Endothelial cell of umbilical vein (primary cell): ENCODE measurements at regions not wholly inside any gene's neighbourhood (a gene's known extent, or its start where the extent isn't known, plus 50 kb on each side); places are given as distances from the start of the nearest gene placed in this dataset.
A peak's percentile ranks its signal among the peaks of the same experiment; 100 is the strongest.

Experiments used
- BruUV-seq: library from RNA; stranded (reverse); fragments of 400-500 nt; replicated peaks from 2 replicates; lab custom pipeline; 2021; lab: Mats Ljungman, UMichigan
- CTCF ChIA-PET: fragments of 300-600, 350-600 bp; sonication (Branson Sonifier 250); formaldehyde crosslinking; loops from one replicate; lab custom pipeline; 2021; ENCODE audit warnings: antibody characterized with exemption, inconsistent platforms; lab: Charles Lee
- POLR2A ChIA-PET: fragments of 300-600, 350-600 bp; sonication (Branson Sonifier 250); formaldehyde crosslinking; loops from one replicate; lab custom pipeline; 2021; ENCODE audit warnings: antibody characterized with exemption, inconsistent platforms; lab: Charles Lee
- DNase-seq: peaks from one replicate; pipeline ENCODE4 v3.0.0-alpha.2; 2011; ENCODE audit warnings: low read depth, low spot score
- FAIRE-seq: peaks from 2 replicates; lab custom pipeline; 2011; peaks lifted over from hg19 to GRCh38; lab: Jason Lieb, UNC
- H2AFZ ChIP-seq: 2 replicates; pipeline ENCODE4 v1.6.0; 2012; ENCODE audit warnings: low read depth, low read length, control low read depth, inconsistent platforms
- H3K27ac ChIP-seq: 2 replicates; pipeline ENCODE4 v1.5.1; 2011; ENCODE audit warnings: low read depth, mild to moderate bottlenecking, control low read depth, low read length, moderate library complexity; ENCODE audit not compliant: insufficient read depth
- H3K27me3 ChIP-seq, 2 experiments: 2 replicates each; pipeline versions ENCODE4 v1.6.0 to v1.6.1; 2011; ENCODE audit warnings: low read length in 2 of 2, mixed read lengths in 1 of 2; ENCODE audit not compliant: control insufficient read depth in 2 of 2, insufficient read depth in 2 of 2
- H3K36me3 ChIP-seq, 2 experiments: 2 replicates in 1 of 2; 3 replicates in 1 of 2; pipeline ENCODE4 v1.5.1; 2011; ENCODE audit warnings: low read length in 2 of 2, mild to moderate bottlenecking in 1 of 2, moderate library complexity in 1 of 2; ENCODE audit not compliant: control insufficient read depth in 2 of 2, insufficient read depth in 2 of 2; ENCODE audit errors: extremely low read depth in 1 of 2
- H3K4me1 ChIP-seq: 3 replicates; pipeline ENCODE4 v1.5.1; 2011; ENCODE audit warnings: mild to moderate bottlenecking, low read length; ENCODE audit not compliant: control insufficient read depth, insufficient read depth; ENCODE audit errors: extremely low read depth
- H3K4me2 ChIP-seq: 2 replicates; pipeline ENCODE4 v1.6.1; 2011; ENCODE audit warnings: low read length, control low read depth, mixed read lengths; ENCODE audit not compliant: insufficient read depth
- H3K4me3 ChIP-seq, 3 experiments: fragments of 200-600 bp in 1 of 3; sonication (generic), shearing (Covaris generic) in 1 of 3; replicated peaks in 1 of 3; 2 replicates each; pipeline ENCODE4 v1.5.1; 2011 to 2016; ENCODE audit warnings: control low read depth in 3 of 3, low read length in 3 of 3, mild to moderate bottlenecking in 2 of 3, inconsistent platforms in 1 of 3, low read depth in 1 of 3, moderate library complexity in 1 of 3; ENCODE audit not compliant: insufficient read depth in 1 of 3
- H3K79me2 ChIP-seq: 2 replicates; pipeline ENCODE4 v1.6.0; 2012; ENCODE audit warnings: low read length, inconsistent platforms; ENCODE audit not compliant: control insufficient read depth, insufficient read depth
- H3K9ac ChIP-seq: replicated peaks from 2 replicates; pipeline ENCODE3; 2011; ENCODE audit warnings: low read length, control low read depth; ENCODE audit not compliant: insufficient read depth; ENCODE audit errors: extremely low read depth
- H3K9me1 ChIP-seq: replicated peaks from 3 replicates; pipeline ENCODE4 v1.6.0; 2011; ENCODE audit warnings: mild to moderate bottlenecking, low read length; ENCODE audit not compliant: control insufficient read depth, insufficient read depth; ENCODE audit errors: extremely low read depth
- H3K9me3 ChIP-seq: replicated peaks from 2 replicates; pipeline ENCODE4 v1.5.1; 2012; ENCODE audit warnings: low read length, inconsistent platforms; ENCODE audit not compliant: control insufficient read depth, insufficient read depth
- H4K20me1 ChIP-seq: replicated peaks from 2 replicates; pipeline ENCODE3; 2011; ENCODE audit warnings: mild to moderate bottlenecking, low read length; ENCODE audit not compliant: control insufficient read depth, insufficient read depth; ENCODE audit errors: extremely low read depth
- EZH2 ChIP-seq: IDR thresholded peaks from 2 replicates; pipeline ENCODE4 v1.6.1; 2012; ENCODE audit warnings: borderline replicate concordance, low read depth, mild to moderate bottlenecking, moderate library complexity, low read length, inconsistent platforms; ENCODE audit not compliant: severe bottlenecking
- FOS ChIP-seq: IDR thresholded peaks from 2 replicates; pipeline ENCODE4 v1.6.1; 2011; ENCODE audit warnings: mild to moderate bottlenecking, low read length, moderate library complexity, borderline replicate concordance; ENCODE audit not compliant: insufficient read depth
- GATA2 ChIP-seq: IDR thresholded peaks from 2 replicates; pipeline ENCODE4 v1.7.0; 2011; ENCODE audit warnings: low read depth, mild to moderate bottlenecking, moderate library complexity, mixed read lengths, low read length; ENCODE audit not compliant: insufficient read length, insufficient read depth
- JUN ChIP-seq: IDR thresholded peaks from 2 replicates; pipeline ENCODE4 v1.6.1; 2011; ENCODE audit warnings: borderline replicate concordance, low read depth; ENCODE audit not compliant: insufficient read length, insufficient read depth
- MYC ChIP-seq: IDR thresholded peaks from one replicate; pipeline ENCODE4 v1.6.1; 2011; ENCODE audit warnings: mild to moderate bottlenecking, low read depth, low read length
- POLR2A ChIP-seq: IDR thresholded peaks from 2 replicates; pipeline ENCODE4 v1.6.1; 2012; ENCODE audit warnings: low read depth, mild to moderate bottlenecking, control low read depth, low read length
- POLR2AphosphoS5 ChIP-seq: IDR thresholded peaks from 2 replicates; pipeline ENCODE4 v1.6.1; 2012; ENCODE audit warnings: low read depth, mild to moderate bottlenecking, control low read depth, low read length, moderate library complexity; ENCODE audit not compliant: insufficient read depth
- dilution Hi-C: fragments of 300-500 bp; cut with MboI; formaldehyde crosslinking; loops from one replicate; pipeline ENCODE4 v1.15.0; 2019; ENCODE audit warnings: low sequenced_read_pairs; ENCODE audit not compliant: extremely low pct_ligation_motif_present
- intact Hi-C: fragments of 100-400 bp; cut with micrococcal nuclease; formaldehyde crosslinking; loops from one replicate; pipeline ENCODE4 v1.10.0; 2022
- TF ChIP-seq, protein P1 (sequence below), 2 donors: IDR thresholded peaks; 1 replicate in 1 of 2; 2 replicates in 1 of 2; pipeline ENCODE4 v1.5.1; 2011; ENCODE audit warnings: low read length in 2 of 2, mild to moderate bottlenecking in 2 of 2, moderate library complexity in 2 of 2, control low read depth in 1 of 2, inconsistent platforms in 1 of 2, low read depth in 1 of 2; ENCODE audit not compliant: insufficient read depth in 1 of 2; ENCODE audit errors: extremely low read depth in 1 of 2
- TF ChIP-seq, protein P2 (sequence below): IDR thresholded peaks from 2 replicates; pipeline ENCODE4 v1.6.1; 2011; ENCODE audit not compliant: insufficient read depth, insufficient read length

DNA sequence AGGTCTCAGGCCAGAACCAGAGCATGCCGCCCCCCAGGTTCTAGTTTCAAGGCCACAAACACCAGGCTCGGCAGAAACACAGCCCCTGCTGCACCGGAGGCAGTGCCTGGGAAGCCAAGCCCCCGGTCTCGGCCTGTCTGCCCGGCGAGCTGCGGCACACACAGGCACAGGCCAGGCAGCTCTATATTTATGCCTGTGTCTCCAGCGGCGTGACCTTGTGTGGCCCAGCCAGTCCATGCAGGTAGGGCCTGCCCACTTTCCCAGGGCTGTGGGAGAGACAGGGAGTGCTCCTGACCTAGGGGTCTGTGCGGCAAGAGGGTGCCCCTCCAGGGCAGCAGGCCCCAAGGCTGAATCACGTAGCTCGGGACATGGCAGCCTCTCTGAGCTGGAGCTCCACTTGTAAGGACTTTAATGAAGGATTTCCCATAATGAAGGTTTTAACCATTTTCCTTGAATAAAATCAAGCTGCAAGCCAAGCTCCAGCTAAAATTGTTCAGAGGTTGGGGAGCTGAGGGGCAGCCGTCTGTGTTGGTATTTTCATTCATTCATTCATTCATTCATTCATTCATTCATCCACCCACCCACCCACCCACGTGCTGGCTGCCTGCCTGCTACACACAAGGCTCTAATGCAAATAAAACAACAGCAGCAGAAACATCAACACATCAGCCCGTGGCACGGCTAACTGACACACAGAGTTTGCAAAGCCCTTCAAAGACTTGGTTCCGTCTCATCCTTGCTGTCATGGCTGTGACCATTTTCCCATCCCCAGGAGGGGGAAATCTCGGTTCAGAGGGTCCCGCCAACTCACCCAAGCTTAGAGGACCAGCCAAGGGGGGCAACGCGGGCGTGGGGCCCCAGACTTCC, 92.0 kb downstream of the RFLNA start:
- CTCF ChIA-PET = interaction anchor here (0.6 to 8.3 kb wide), 8 partner anchors 12 to 385 kb away, joined by 3 to 60 read pairs (median 4); no protein-coding TSS in a partner anchor
- FAIRE-seq = peak; percentile 40
- intact Hi-C loops = loop anchor here (5.0 kb wide), 1 partner anchor 360 kb away; no protein-coding TSS in a partner anchor

More for the DNA sequence above, 92.0 kb downstream of the RFLNA start:
- TF ChIP-seq, protein P1, sequence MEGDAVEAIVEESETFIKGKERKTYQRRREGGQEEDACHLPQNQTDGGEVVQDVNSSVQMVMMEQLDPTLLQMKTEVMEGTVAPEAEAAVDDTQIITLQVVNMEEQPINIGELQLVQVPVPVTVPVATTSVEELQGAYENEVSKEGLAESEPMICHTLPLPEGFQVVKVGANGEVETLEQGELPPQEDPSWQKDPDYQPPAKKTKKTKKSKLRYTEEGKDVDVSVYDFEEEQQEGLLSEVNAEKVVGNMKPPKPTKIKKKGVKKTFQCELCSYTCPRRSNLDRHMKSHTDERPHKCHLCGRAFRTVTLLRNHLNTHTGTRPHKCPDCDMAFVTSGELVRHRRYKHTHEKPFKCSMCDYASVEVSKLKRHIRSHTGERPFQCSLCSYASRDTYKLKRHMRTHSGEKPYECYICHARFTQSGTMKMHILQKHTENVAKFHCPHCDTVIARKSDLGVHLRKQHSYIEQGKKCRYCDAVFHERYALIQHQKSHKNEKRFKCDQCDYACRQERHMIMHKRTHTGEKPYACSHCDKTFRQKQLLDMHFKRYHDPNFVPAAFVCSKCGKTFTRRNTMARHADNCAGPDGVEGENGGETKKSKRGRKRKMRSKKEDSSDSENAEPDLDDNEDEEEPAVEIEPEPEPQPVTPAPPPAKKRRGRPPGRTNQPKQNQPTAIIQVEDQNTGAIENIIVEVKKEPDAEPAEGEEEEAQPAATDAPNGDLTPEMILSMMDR (IDR thresholded peaks at IDR 0.05; ENCODE audit: extremely low read depth in 1 of 2, insufficient read depth in 1 of 2, low read depth in 1 of 2, low read length in 2 of 2) = no peak
- no peak for TF ChIP-seq MYC
- TF ChIP-seq GATA2 = no peak
- no peak for TF ChIP-seq POLR2A
- no peak for TF ChIP-seq JUN
- TF ChIP-seq, protein P2, sequence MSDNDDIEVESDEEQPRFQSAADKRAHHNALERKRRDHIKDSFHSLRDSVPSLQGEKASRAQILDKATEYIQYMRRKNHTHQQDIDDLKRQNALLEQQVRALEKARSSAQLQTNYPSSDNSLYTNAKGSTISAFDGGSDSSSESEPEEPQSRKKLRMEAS = no peak
- no peak for TF ChIP-seq EZH2
- TF ChIP-seq FOS = no peak
- no peak for TF ChIP-seq POLR2AphosphoS5
- H3K4me1 ChIP-seq = peaks cover 76% of the 10 kb centered on the region
- no peak overlapping the region for H2AFZ ChIP-seq
- POLR2A ChIA-PET = no interaction called here
- peak overlapping the region; percentile 74 for H3K27ac ChIP-seq
- peak; percentile 18 for DNase-seq
- H3K9me1 ChIP-seq = no peaks in the 10 kb centered on the region
- H3K9me3 ChIP-seq = no peaks in the 10 kb centered on the region
- no peaks in the 10 kb centered on the region for H4K20me1 ChIP-seq
- H3K27me3 ChIP-seq = no peaks in the 10 kb centered on the region
- peak overlapping the region; percentile 42 to 83 (median 81) for H3K4me3 ChIP-seq
- dilution Hi-C loops = no loop called here
- H3K79me2 ChIP-seq = peaks cover 70% of the 10 kb centered on the region
- BruUV-seq = no TSS peak
- peak overlapping the region; percentile 70 for H3K4me2 ChIP-seq
- H3K36me3 ChIP-seq = peaks cover 4 to 11% of the 10 kb centered on the region in 2 experiments
- peak overlapping the region; percentile 44 for H3K9ac ChIP-seq
